SK-N-SH (cell line): ENCODE measurements at regions not wholly inside any gene's neighbourhood (a gene's known extent, or its start where the extent isn't known, plus 50 kb on each side); places are given as distances from the start of the nearest gene placed in this dataset.
"Not testable (repeated sequence)": the region's sequence is repeated elsewhere in the genome, so short reads cannot be mapped to it uniquely, and the experiment has no call there.

ENCODE experiments used
- CTCF ChIA-PET: fragments of 300-600, 350-600 bp; formaldehyde crosslinking; extraction: SDS; loops from one replicate; lab custom pipeline; 2021; lab: Yijun Ruan, JAX
- POLR2A ChIA-PET: fragments of 350-600 bp; sonication (Branson Sonifier 250); formaldehyde crosslinking; extraction: SDS; loops from one replicate; lab custom pipeline; 2020; ENCODE audit warnings: antibody characterized with exemption, inconsistent platforms; lab: Yijun Ruan, JAX
- DNase-seq: peaks from one replicate; pipeline ENCODE4 v3.0.0; 2012
- H2AFZ ChIP-seq: fragments of 200-600 bp; sonication (generic); 2 replicates; pipeline ENCODE4 v1.8.1; 2016; ENCODE audit warnings: antibody characterized with exemption, mild to moderate bottlenecking, low read depth
- H3F3A ChIP-seq: fragments of 200-600 bp; sonication (generic); replicated peaks from 2 replicates; pipeline ENCODE3; 2016; ENCODE audit warnings: antibody characterized with exemption, mild to moderate bottlenecking; ENCODE audit not compliant: insufficient read depth
- H3K27ac ChIP-seq, 2 experiments: fragments of 200-500 bp in 1 of 2; fragments of 200-600 bp in 1 of 2; sonication (Bioruptor generic) in 1 of 2; sonication (generic), shearing (Covaris generic) in 1 of 2; 2 replicates each; pipeline versions ENCODE4 v1.5.1 to v1.6.1; 2014 to 2016; ENCODE audit warnings: low read depth in 2 of 2, inconsistent platforms in 1 of 2, low read length in 1 of 2, mild to moderate bottlenecking in 1 of 2, mixed read lengths in 1 of 2
- H3K27me3 ChIP-seq: fragments of 200-600 bp; sonication (generic), shearing (Covaris generic); 2 replicates; pipeline ENCODE4 v1.6.1; 2016; ENCODE audit warnings: mixed run types; ENCODE audit not compliant: insufficient read depth
- H3K36me3 ChIP-seq, 2 experiments: fragments of 200-500 bp in 1 of 2; fragments of 200-600 bp in 1 of 2; sonication (Bioruptor generic) in 1 of 2; sonication (generic) in 1 of 2; replicated peaks in 1 of 2; 2 replicates each; pipeline versions ENCODE3 to v1.5.1; 2014 to 2016; ENCODE audit warnings: low read length in 1 of 2, mild to moderate bottlenecking in 1 of 2; ENCODE audit not compliant: insufficient read depth in 2 of 2, control insufficient read depth in 1 of 2
- H3K4me1 ChIP-seq, 2 experiments: fragments of 200-500 bp in 1 of 2; fragments of 200-600 bp in 1 of 2; sonication (Bioruptor generic) in 1 of 2; sonication (generic), shearing (Covaris generic) in 1 of 2; 2 replicates each; pipeline versions ENCODE4 v1.5.1 to v1.6.1; 2014 to 2016; ENCODE audit warnings: low read depth in 1 of 2, low read length in 1 of 2, mixed run types in 1 of 2; ENCODE audit not compliant: insufficient read depth in 2 of 2, control insufficient read depth in 1 of 2
- H3K4me2 ChIP-seq: fragments of 200-600 bp; sonication (generic), shearing (Covaris generic); 2 replicates; pipeline ENCODE4 v1.6.1; 2017; ENCODE audit warnings: mixed run types
- H3K4me3 ChIP-seq, 2 experiments: fragments of 200-500 bp in 1 of 2; fragments of 200-600 bp in 1 of 2; sonication (Bioruptor generic) in 1 of 2; sonication (generic), shearing (Covaris generic) in 1 of 2; 2 replicates each; pipeline versions ENCODE4 v1.5.1 to v1.8.1; 2014 to 2016; ENCODE audit warnings: low read depth in 2 of 2, inconsistent platforms in 1 of 2, low read length in 1 of 2, mild to moderate bottlenecking in 1 of 2, mixed read lengths in 1 of 2, moderate library complexity in 1 of 2
- H3K79me2 ChIP-seq: fragments of 200-600 bp; sonication (generic); 2 replicates; pipeline ENCODE4 v1.8.1; 2017; ENCODE audit warnings: mild to moderate bottlenecking; ENCODE audit not compliant: insufficient read depth
- H3K9ac ChIP-seq: fragments of 200-600 bp; sonication (generic); 2 replicates; pipeline ENCODE4 v1.6.1; 2017; ENCODE audit warnings: mixed run types
- H3K9me2 ChIP-seq: fragments of 200-600 bp; sonication (generic); 2 replicates; pipeline ENCODE4 v1.6.1; 2017; ENCODE audit warnings: mixed run types
- H3K9me3 ChIP-seq: fragments of 200-600 bp; sonication (generic); 2 replicates; pipeline ENCODE4 v1.6.1; 2017; ENCODE audit warnings: mixed run types, mild to moderate bottlenecking, moderate library complexity
- H4K20me1 ChIP-seq: fragments of 200-600 bp; sonication (generic); 2 replicates; pipeline ENCODE4 v1.6.1; 2017; ENCODE audit warnings: mild to moderate bottlenecking, mixed run types; ENCODE audit not compliant: insufficient read depth
- WGBS: methylation state at CpG from one replicate; pipeline ENCODE4 v1.1.6; 2017; ENCODE audit warnings: low lambda C conversion rate; 5-methylcytosine and 5-hydroxymethylcytosine counted together

- WGBS: 47% methylated on average over 3 of the region's 3 CpGs
- CTCF ChIA-PET, H3K4me1 ChIP-seq, H3K4me3 ChIP-seq, H3K9me2 ChIP-seq, H3K36me3 ChIP-seq, H2AFZ ChIP-seq, H3K9me3 ChIP-seq, H3K4me2 ChIP-seq, H3K9ac ChIP-seq, H3K27ac ChIP-seq, H4K20me1 ChIP-seq, DNase-seq, H3K79me2 ChIP-seq, H3F3A ChIP-seq, H3K27me3 ChIP-seq, POLR2A ChIA-PET: not testable (repeated sequence)
These were observed 558.3 kb downstream of the TTLL7 start for GRCh38 chr1:83440586-83440985.

GRCh38 chr1:83440021-83440420, 558.9 kb downstream of the TTLL7 start:
- CTCF ChIA-PET, POLR2A ChIA-PET: not testable (repeated sequence)

DNA sequence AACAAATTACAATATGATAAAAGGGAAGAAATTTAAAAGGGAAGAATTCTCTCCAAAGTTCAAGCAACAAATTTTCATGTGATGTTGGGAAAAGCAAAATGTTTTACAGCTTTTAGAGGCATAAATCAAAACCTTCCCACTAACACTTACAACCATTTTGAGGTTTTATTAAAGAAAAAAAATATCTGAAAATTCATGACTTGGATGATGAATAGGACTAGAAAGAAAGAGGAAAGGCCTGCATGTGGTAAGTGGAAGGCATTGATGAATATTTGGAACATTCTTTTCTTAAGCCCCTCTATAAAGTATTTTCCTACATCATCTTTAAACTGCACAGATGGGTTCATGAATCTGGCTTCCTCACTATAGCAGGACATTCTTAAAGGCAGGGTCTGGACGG, 560.6 kb downstream of the TTLL7 start:
- H3F3A ChIP-seq, H3K9ac ChIP-seq, H4K20me1 ChIP-seq, POLR2A ChIA-PET, CTCF ChIA-PET, H3K79me2 ChIP-seq, H3K4me3 ChIP-seq, H3K4me1 ChIP-seq, H2AFZ ChIP-seq, H3K4me2 ChIP-seq, H3K9me3 ChIP-seq, H3K27ac ChIP-seq, H3K27me3 ChIP-seq, H3K9me2 ChIP-seq, DNase-seq, H3K36me3 ChIP-seq: not testable (repeated sequence)
- 44% methylated on average over 1 of the region's 1 CpG for WGBS

More at GRCh38 chr1:83440021-83440420, 558.9 kb downstream of the TTLL7 start:
- not testable (repeated sequence) for H3K79me2 ChIP-seq, H3K9ac ChIP-seq, H3K27me3 ChIP-seq, H2AFZ ChIP-seq, H4K20me1 ChIP-seq, H3K4me1 ChIP-seq, H3F3A ChIP-seq, H3K27ac ChIP-seq, DNase-seq, H3K4me2 ChIP-seq, H3K9me3 ChIP-seq, H3K4me3 ChIP-seq, H3K36me3 ChIP-seq, H3K9me2 ChIP-seq
- whole genome bisulfite sequencing: 38% methylated on average over 1 of the region's 1 CpG

- DNase-seq, H3K4me3 ChIP-seq, H3K9me3 ChIP-seq, H3F3A ChIP-seq, H3K9ac ChIP-seq, H3K9me2 ChIP-seq, H4K20me1 ChIP-seq, H3K27me3 ChIP-seq, H3K27ac ChIP-seq, H3K4me1 ChIP-seq, POLR2A ChIA-PET, CTCF ChIA-PET, H3K79me2 ChIP-seq, H3K4me2 ChIP-seq, H3K36me3 ChIP-seq, H2AFZ ChIP-seq: not testable (repeated sequence)
- 55% methylated on average over 2 of the region's 2 CpGs for WGBS
These were observed 563.6 kb downstream of the TTLL7 start for GRCh38 chr1:83435336-83435735.

- H3K27ac ChIP-seq, H4K20me1 ChIP-seq, H3K9ac ChIP-seq, H3K4me2 ChIP-seq, H3K27me3 ChIP-seq, H3K9me3 ChIP-seq, H3K4me1 ChIP-seq, POLR2A ChIA-PET, H3K9me2 ChIP-seq, H3F3A ChIP-seq, H3K79me2 ChIP-seq, DNase-seq, H3K4me3 ChIP-seq, H2AFZ ChIP-seq, CTCF ChIA-PET, H3K36me3 ChIP-seq: not testable (repeated sequence)
- WGBS: 54% methylated on average over 2 of the region's 2 CpGs
These were observed 571.4 kb downstream of the TTLL7 start for GRCh38 chr1:83427566-83427965.

DNA sequence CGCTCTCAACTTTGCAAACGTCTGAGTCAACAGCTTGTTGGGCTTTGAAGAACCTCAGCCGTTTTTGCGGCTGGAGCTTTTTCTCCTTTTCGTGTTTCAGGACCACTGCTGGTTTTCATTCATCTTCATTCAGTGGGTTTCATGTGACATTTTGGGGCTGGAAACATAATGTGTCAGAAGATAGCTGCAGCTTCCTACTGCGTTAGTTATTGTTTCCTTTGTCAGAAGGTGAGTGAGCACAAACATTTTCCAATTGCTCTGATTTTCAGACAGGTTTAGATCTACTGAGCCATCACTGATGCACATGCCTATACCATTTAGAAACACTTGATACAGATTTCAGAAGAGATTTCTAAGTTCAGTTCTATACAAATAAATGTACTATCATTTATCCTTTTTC, 575.5 kb downstream of the TTLL7 start:
- H2AFZ ChIP-seq, H3K9me3 ChIP-seq, H3K4me2 ChIP-seq, H3K9me2 ChIP-seq, H4K20me1 ChIP-seq, H3K27ac ChIP-seq, H3F3A ChIP-seq, H3K4me3 ChIP-seq, CTCF ChIA-PET, DNase-seq, H3K4me1 ChIP-seq, H3K79me2 ChIP-seq, H3K9ac ChIP-seq, H3K27me3 ChIP-seq, POLR2A ChIA-PET, H3K36me3 ChIP-seq: not testable (repeated sequence)
- WGBS: 66% methylated on average over 6 of the region's 6 CpGs
